Bronchial epithelial cell (primary cell): ENCODE measurements at regions not wholly inside any gene's neighbourhood (a gene's known extent, or its start where the extent isn't known, plus 50 kb on each side); places are given as distances from the start of the nearest gene placed in this dataset.

Experiments
- DNase-seq: peaks from one replicate; pipeline ENCODE4 v3.0.0-alpha.2; 2010; ENCODE audit warnings: low read depth
- FAIRE-seq: peaks from 2 replicates; lab custom pipeline; 2011; peaks lifted over from hg19 to GRCh38; lab: Jason Lieb, UNC
- H3K27me3 ChIP-seq: 2 replicates; pipeline ENCODE4 v1.5.1; 2011; ENCODE audit warnings: low read length; ENCODE audit not compliant: control insufficient read depth, insufficient read depth
- H3K36me3 ChIP-seq: 2 replicates; pipeline ENCODE4 v1.5.1; 2011; ENCODE audit warnings: low read length; ENCODE audit not compliant: control insufficient read depth, insufficient read depth
- H3K4me3 ChIP-seq: 2 replicates; pipeline ENCODE4 v1.5.1; 2011; ENCODE audit warnings: mild to moderate bottlenecking, low read depth, low read length, control low read depth
- CTCF ChIP-seq: IDR thresholded peaks from 2 replicates; pipeline ENCODE4 v1.5.1; 2011; ENCODE audit warnings: mild to moderate bottlenecking, moderate library complexity, low read length, control low read depth, inconsistent platforms; ENCODE audit not compliant: insufficient read depth, severe bottlenecking

GRCh38 chr6:130585587-130585986, 219.8 kb downstream of the TMEM200A start:
- H3K36me3 ChIP-seq: no peaks in the 10 kb centered on the region
- FAIRE-seq (no peak), DNase-seq (no peak)
- no peaks in the 10 kb centered on the region for H3K27me3 ChIP-seq
- TF ChIP-seq CTCF: no peak
- no peak overlapping the region for H3K4me3 ChIP-seq

DNA sequence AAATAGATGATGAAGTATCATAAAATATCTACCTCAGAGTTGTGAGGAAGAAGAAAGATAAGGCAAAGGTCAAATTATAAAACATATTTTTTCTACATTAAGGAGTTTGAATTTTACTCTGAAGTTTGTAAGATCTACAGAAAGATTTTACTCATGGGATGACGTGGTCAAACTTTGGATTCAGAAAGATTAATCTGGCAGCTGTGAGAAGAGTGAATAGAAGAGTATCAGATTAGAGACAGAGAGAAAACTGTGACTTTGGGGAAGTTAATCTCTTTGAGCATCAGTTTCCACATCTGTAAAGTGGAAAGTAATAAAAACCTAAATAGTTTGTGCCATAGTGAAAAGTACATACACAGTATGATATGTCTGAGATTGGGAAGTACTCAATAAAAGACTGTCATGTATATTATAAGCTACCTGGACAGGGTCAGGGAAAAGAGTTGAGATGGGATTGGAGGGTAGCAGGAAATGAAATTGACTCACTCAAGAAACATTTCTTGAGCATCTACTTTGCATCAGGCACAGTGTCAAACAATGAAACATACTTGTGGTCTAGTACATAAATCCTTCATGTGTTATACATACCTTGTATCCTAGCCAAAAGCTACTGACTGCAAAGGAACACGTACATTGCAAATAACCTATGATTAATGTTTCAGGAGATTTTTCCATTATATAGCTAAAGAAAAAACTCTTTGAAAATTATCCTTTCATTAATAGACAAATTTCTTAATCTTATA, 222.1 kb downstream of the TMEM200A start:
- FAIRE-seq (no peak), DNase-seq (peak; percentile 92)
- Histone ChIP-seq H3K27me3 (no peaks in the 10 kb centered on the region), H3K4me3 (no peak overlapping the region), H3K36me3 (no peaks in the 10 kb centered on the region)
- no peak for TF ChIP-seq CTCF

DNA sequence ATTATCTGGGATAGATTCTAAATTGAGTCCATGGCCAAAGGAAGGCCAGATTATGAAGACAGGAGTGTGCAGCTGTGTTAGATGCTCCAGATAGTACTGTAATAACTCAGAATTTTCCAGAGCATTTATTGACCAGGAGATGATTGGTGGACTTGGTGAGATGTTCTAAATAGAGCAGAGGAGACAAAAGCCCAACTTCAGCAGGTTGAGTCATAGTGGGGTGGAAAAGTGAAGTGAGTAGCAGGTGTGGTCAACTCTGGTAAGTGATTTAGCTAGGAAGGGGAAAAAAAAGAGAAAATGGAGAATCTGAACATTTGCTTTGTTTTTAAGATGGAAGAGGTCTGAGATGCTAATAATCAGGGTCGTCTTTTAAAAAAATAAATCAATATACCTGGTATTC, 227.4 kb downstream of the TMEM200A start:
- Histone ChIP-seq H3K36me3 (no peaks in the 10 kb centered on the region), H3K4me3 (no peak overlapping the region), H3K27me3 (no peaks in the 10 kb centered on the region)
- TF ChIP-seq CTCF: no peak
- FAIRE-seq: no peak
- no peak for DNase-seq

GRCh38 chr6:130593948-130594347, 228.1 kb downstream of the TMEM200A start:
- TF ChIP-seq CTCF: no peak
- FAIRE-seq: no peak
- H3K27me3 ChIP-seq: no peaks in the 10 kb centered on the region
- no peak overlapping the region for H3K4me3 ChIP-seq
- no peaks in the 10 kb centered on the region for H3K36me3 ChIP-seq
- DNase-seq: no peak

GRCh38 chr6:130598021-130598989, 228.9 kb upstream of the SMLR1 start:
- H3K4me3 ChIP-seq: no peak overlapping the region
- no peak for TF ChIP-seq CTCF
- FAIRE-seq (no peak), DNase-seq (peak; percentile 60)
- no peaks in the 10 kb centered on the region for H3K36me3 ChIP-seq
- no peaks in the 10 kb centered on the region for H3K27me3 ChIP-seq
